ENCODE measurements at regions not wholly inside any gene's neighbourhood (a gene's known extent, or its start where the extent isn't known, plus 50 kb on each side); places are given as distances from the start of the nearest gene placed in this dataset.

GRCh38 chr1:38297246-38297645, 250.7 kb upstream of the POU3F1 start:
- Histone ChIP-seq H3K36me3 (ENCODE audit: control insufficient read depth in 2 of 2, extremely low read depth in 1 of 2, insufficient read depth in 2 of 2, low read length in 2 of 2) (no peaks in the 10 kb centered on the region), H3K9me1 (replicated peaks; ENCODE audit: control insufficient read depth, extremely low read depth, insufficient read depth, low read length) (no peaks in the 10 kb centered on the region), H3K9me3 (replicated peaks; ENCODE audit: control insufficient read depth, insufficient read depth, low read length) (no peaks in the 10 kb centered on the region), H3K9ac (replicated peaks; ENCODE audit: extremely low read depth, insufficient read depth, low read length) (no peak overlapping the region), H3K4me3 (replicated peaks in 1 of 3; ENCODE audit: insufficient read depth in 1 of 3, low read depth in 1 of 3, low read length in 3 of 3) (no peak overlapping the region), H3K4me1 (ENCODE audit: control insufficient read depth, extremely low read depth, insufficient read depth, low read length) (no peaks in the 10 kb centered on the region), H4K20me1 (replicated peaks; ENCODE audit: control insufficient read depth, extremely low read depth, insufficient read depth, low read length) (no peaks in the 10 kb centered on the region), H3K4me2 (ENCODE audit: insufficient read depth, low read length) (no peak overlapping the region), H3K27me3 (ENCODE audit: control insufficient read depth in 2 of 2, insufficient read depth in 2 of 2, low read length in 2 of 2) (peaks cover 1 to 4% of the 10 kb centered on the region in 2 experiments), H2AFZ (ENCODE audit: low read depth, low read length) (no peak overlapping the region), H3K79me2 (ENCODE audit: control insufficient read depth, insufficient read depth, low read length) (no peaks in the 10 kb centered on the region), H3K27ac (ENCODE audit: insufficient read depth, low read depth, low read length) (no peak overlapping the region)
- dilution Hi-C loops (cut with MboI; ENCODE audit: extremely low pct_ligation_motif_present, low sequenced_read_pairs) (no loop called here), intact Hi-C loops (cut with micrococcal nuclease) (no loop called here)
- ChIA-PET CTCF (no interaction called here), POLR2A (no interaction called here)
- BruUV-seq (replicated peaks) = no TSS peak
- TF ChIP-seq MAX (IDR thresholded peaks at IDR 0.05; ENCODE audit: insufficient read depth, insufficient read length) = no peak
- no peak for TF ChIP-seq EZH2 (IDR thresholded peaks at IDR 0.05; ENCODE audit: borderline replicate concordance, low read depth, low read length, severe bottlenecking)
- TF ChIP-seq, protein P1, sequence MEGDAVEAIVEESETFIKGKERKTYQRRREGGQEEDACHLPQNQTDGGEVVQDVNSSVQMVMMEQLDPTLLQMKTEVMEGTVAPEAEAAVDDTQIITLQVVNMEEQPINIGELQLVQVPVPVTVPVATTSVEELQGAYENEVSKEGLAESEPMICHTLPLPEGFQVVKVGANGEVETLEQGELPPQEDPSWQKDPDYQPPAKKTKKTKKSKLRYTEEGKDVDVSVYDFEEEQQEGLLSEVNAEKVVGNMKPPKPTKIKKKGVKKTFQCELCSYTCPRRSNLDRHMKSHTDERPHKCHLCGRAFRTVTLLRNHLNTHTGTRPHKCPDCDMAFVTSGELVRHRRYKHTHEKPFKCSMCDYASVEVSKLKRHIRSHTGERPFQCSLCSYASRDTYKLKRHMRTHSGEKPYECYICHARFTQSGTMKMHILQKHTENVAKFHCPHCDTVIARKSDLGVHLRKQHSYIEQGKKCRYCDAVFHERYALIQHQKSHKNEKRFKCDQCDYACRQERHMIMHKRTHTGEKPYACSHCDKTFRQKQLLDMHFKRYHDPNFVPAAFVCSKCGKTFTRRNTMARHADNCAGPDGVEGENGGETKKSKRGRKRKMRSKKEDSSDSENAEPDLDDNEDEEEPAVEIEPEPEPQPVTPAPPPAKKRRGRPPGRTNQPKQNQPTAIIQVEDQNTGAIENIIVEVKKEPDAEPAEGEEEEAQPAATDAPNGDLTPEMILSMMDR (IDR thresholded peaks at IDR 0.05; ENCODE audit: extremely low read depth in 1 of 2, insufficient read depth in 1 of 2, low read depth in 1 of 2, low read length in 2 of 2) = no peak
- no peak for TF ChIP-seq GATA2 (IDR thresholded peaks at IDR 0.05; ENCODE audit: insufficient read depth, insufficient read length, low read depth, low read length)
- no peak for TF ChIP-seq POLR2AphosphoS5 (IDR thresholded peaks at IDR 0.05; ENCODE audit: insufficient read depth, low read depth, low read length)
- TF ChIP-seq MYC (IDR thresholded peaks at IDR 0.05; ENCODE audit: low read depth, low read length) = no peak
- DNase-seq (ENCODE audit: low read depth, low spot score) (no peak), FAIRE-seq (no peak)

DNA sequence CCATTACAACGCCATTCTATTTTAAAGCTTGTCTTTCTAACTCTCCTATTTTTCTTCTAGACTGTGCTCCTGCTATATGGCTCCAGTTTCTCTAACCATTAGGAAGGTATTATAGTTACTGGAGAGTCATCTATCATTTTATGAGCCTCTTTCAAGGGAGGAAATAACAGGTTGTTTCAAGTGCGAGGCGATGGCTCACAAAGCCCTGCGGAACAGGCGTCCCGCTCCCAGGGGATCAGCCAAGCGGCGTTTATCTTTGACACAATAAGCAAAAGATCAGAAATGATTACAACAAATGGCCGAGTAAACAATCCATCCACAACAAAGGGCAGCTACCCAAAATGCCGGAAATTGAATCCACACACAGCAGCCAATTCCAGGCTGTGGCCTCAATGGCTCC, 249.5 kb upstream of the POU3F1 start:
- intact Hi-C loops (cut with micrococcal nuclease) (no loop called here), dilution Hi-C loops (cut with MboI; ENCODE audit: extremely low pct_ligation_motif_present, low sequenced_read_pairs) (no loop called here)
- BruUV-seq (replicated peaks) = no TSS peak
- FAIRE-seq (no peak), DNase-seq (ENCODE audit: low read depth, low spot score) (no peak)
- no peak overlapping the region for H2AFZ ChIP-seq (ENCODE audit: low read depth, low read length)
- no peaks in the 10 kb centered on the region for H3K79me2 ChIP-seq (ENCODE audit: control insufficient read depth, insufficient read depth, low read length)
- no peaks in the 10 kb centered on the region for H3K9me3 ChIP-seq (replicated peaks; ENCODE audit: control insufficient read depth, insufficient read depth, low read length)
- POLR2A ChIA-PET = no interaction called here
- no peak overlapping the region for H3K4me3 ChIP-seq (replicated peaks in 1 of 3; ENCODE audit: insufficient read depth in 1 of 3, low read depth in 1 of 3, low read length in 3 of 3)
- H3K9me1 ChIP-seq (replicated peaks; ENCODE audit: control insufficient read depth, extremely low read depth, insufficient read depth, low read length) = no peaks in the 10 kb centered on the region
- peaks cover 6 to 9% of the 10 kb centered on the region in 2 experiments for H3K27me3 ChIP-seq (ENCODE audit: control insufficient read depth in 2 of 2, insufficient read depth in 2 of 2, low read length in 2 of 2)
- no peak for TF ChIP-seq FOS (IDR thresholded peaks at IDR 0.05; ENCODE audit: borderline replicate concordance, insufficient read depth, low read length)
- TF ChIP-seq, protein P1 (IDR thresholded peaks at IDR 0.05; ENCODE audit: extremely low read depth in 1 of 2, insufficient read depth in 1 of 2, low read depth in 1 of 2, low read length in 2 of 2) = no peak
- TF ChIP-seq JUN (IDR thresholded peaks at IDR 0.05; ENCODE audit: borderline replicate concordance, insufficient read depth, insufficient read length, low read depth) = no peak
- no peak for TF ChIP-seq MYC (IDR thresholded peaks at IDR 0.05; ENCODE audit: low read depth, low read length)
- no peak for TF ChIP-seq MAX (IDR thresholded peaks at IDR 0.05; ENCODE audit: insufficient read depth, insufficient read length)
- TF ChIP-seq POLR2AphosphoS5 (IDR thresholded peaks at IDR 0.05; ENCODE audit: insufficient read depth, low read depth, low read length) = no peak
- TF ChIP-seq GATA2 (IDR thresholded peaks at IDR 0.05; ENCODE audit: insufficient read depth, insufficient read length, low read depth, low read length) = no peak
- TF ChIP-seq EZH2 (IDR thresholded peaks at IDR 0.05; ENCODE audit: borderline replicate concordance, low read depth, low read length, severe bottlenecking) = no peak
- TF ChIP-seq POLR2A (IDR thresholded peaks at IDR 0.05; ENCODE audit: low read depth, low read length) = no peak
- H4K20me1 ChIP-seq (replicated peaks; ENCODE audit: control insufficient read depth, extremely low read depth, insufficient read depth, low read length) = no peaks in the 10 kb centered on the region
- no peak overlapping the region for H3K27ac ChIP-seq (ENCODE audit: insufficient read depth, low read depth, low read length)
- H3K9ac ChIP-seq (replicated peaks; ENCODE audit: extremely low read depth, insufficient read depth, low read length) = no peak overlapping the region
- no peak overlapping the region for H3K4me2 ChIP-seq (ENCODE audit: insufficient read depth, low read length)
- H3K4me1 ChIP-seq (ENCODE audit: control insufficient read depth, extremely low read depth, insufficient read depth, low read length) = no peaks in the 10 kb centered on the region
- CTCF ChIA-PET = no interaction called here
- no peaks in the 10 kb centered on the region for H3K36me3 ChIP-seq (ENCODE audit: control insufficient read depth in 2 of 2, extremely low read depth in 1 of 2, insufficient read depth in 2 of 2, low read length in 2 of 2)
